ENCODE measurements at regions not wholly inside any gene's neighbourhood (a gene's known extent, or its start where the extent isn't known, plus 50 kb on each side); places are given as distances from the start of the nearest gene placed in this dataset.
"Not testable (repeated sequence)": the region's sequence is repeated elsewhere in the genome, so short reads cannot be mapped to it uniquely, and the experiment has no call there.

DNA sequence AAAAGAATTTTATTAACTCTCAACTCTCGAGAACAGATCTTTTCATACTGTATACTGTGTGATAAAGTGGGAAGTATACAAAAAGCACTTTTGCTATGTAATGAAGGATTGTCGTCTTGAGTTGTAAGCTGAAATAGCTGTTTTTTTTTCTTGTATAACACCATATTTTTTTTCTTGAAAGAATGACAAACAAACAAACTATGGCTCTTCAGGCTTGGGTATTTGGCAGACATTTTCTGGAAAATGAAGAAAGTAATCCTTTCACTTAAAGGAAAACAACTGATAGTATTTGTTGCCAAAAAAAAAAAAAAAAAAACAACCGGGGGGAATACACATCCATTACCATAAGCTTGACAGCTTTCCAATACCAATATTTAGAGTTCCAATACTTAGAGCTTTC, 230.4 kb downstream of the ICOS start:
- no peaks in the 10 kb centered on the region for H3K36me3 ChIP-seq (ENCODE audit: control insufficient read depth in 1 of 2, insufficient read depth in 2 of 2, low read length in 2 of 2)
- BruUV-seq (replicated peaks) = no TSS peak
- H3K9me2 ChIP-seq (ENCODE audit: insufficient read depth) = no peaks in the 10 kb centered on the region
- H3K4me1 ChIP-seq (ENCODE audit: control insufficient read depth in 1 of 2, insufficient read depth in 2 of 2, low read length in 2 of 2) = no peaks in the 10 kb centered on the region
- H3K9ac ChIP-seq (ENCODE audit: low read length) = no peak overlapping the region
- intact Hi-C loops (cut with micrococcal nuclease) = no loop called here
- no peak overlapping the region for H3K27ac ChIP-seq (ENCODE audit: low read depth, low read length)
- H3K79me2 ChIP-seq (ENCODE audit: insufficient read depth, low read length) = no peaks in the 10 kb centered on the region
- TF ChIP-seq POLR2A (IDR thresholded peaks at IDR 0.05; ENCODE audit: borderline replicate concordance, extremely low read depth, insufficient read depth, insufficient read length) (no peak), CBX3 (IDR thresholded peaks at IDR 0.05; ENCODE audit: low read depth) (no peak), FOSL1 (IDR thresholded peaks at IDR 0.05; ENCODE audit: low read depth) (no peak), CEBPB (IDR thresholded peaks at IDR 0.05; ENCODE audit: low read depth) (no peak), SIN3A (IDR thresholded peaks at IDR 0.05; ENCODE audit: low read depth) (no peak)
- TF ChIP-seq, protein P1, sequence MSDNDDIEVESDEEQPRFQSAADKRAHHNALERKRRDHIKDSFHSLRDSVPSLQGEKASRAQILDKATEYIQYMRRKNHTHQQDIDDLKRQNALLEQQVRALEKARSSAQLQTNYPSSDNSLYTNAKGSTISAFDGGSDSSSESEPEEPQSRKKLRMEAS (IDR thresholded peaks at IDR 0.05) = no peak
- TF ChIP-seq, protein P2, sequence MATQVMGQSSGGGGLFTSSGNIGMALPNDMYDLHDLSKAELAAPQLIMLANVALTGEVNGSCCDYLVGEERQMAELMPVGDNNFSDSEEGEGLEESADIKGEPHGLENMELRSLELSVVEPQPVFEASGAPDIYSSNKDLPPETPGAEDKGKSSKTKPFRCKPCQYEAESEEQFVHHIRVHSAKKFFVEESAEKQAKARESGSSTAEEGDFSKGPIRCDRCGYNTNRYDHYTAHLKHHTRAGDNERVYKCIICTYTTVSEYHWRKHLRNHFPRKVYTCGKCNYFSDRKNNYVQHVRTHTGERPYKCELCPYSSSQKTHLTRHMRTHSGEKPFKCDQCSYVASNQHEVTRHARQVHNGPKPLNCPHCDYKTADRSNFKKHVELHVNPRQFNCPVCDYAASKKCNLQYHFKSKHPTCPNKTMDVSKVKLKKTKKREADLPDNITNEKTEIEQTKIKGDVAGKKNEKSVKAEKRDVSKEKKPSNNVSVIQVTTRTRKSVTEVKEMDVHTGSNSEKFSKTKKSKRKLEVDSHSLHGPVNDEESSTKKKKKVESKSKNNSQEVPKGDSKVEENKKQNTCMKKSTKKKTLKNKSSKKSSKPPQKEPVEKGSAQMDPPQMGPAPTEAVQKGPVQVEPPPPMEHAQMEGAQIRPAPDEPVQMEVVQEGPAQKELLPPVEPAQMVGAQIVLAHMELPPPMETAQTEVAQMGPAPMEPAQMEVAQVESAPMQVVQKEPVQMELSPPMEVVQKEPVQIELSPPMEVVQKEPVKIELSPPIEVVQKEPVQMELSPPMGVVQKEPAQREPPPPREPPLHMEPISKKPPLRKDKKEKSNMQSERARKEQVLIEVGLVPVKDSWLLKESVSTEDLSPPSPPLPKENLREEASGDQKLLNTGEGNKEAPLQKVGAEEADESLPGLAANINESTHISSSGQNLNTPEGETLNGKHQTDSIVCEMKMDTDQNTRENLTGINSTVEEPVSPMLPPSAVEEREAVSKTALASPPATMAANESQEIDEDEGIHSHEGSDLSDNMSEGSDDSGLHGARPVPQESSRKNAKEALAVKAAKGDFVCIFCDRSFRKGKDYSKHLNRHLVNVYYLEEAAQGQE (IDR thresholded peaks at IDR 0.05; ENCODE audit: low read depth) = no peak
- H3K27me3 ChIP-seq (ENCODE audit: insufficient read depth, low read length) = peaks cover 32% of the 10 kb centered on the region
- ChIA-PET CTCF (interaction anchor here (1.2 kb wide), 1 partner anchor 11 kb away, joined by 4 read pairs; no protein-coding TSS in a partner anchor), POLR2A (interaction anchor here (0.7 kb wide), 1 partner anchor 1181 kb away, joined by 4 read pairs; no protein-coding TSS in a partner anchor), RAD21 (ENCODE audit: low non-redundant PET in 1 of 2, low total read pairs in 2 of 2, uncharacterized antibody in 2 of 2, unreplicated experiment in 2 of 2) (no interaction called here)
- no peak overlapping the region for H3K4me3 ChIP-seq (replicated peaks in 1 of 2; ENCODE audit: low read depth in 1 of 2, low read length in 2 of 2)
- H2AFZ ChIP-seq (ENCODE audit: low read depth, low read length, poor library complexity, severe bottlenecking) = no peak overlapping the region
- no peak for DNase-seq (ENCODE audit: low read depth, low spot score)
- ATAC-seq = no peak
- H3K9me3 ChIP-seq (ENCODE audit: control insufficient read depth in 1 of 2, insufficient read depth in 1 of 2, low read depth in 1 of 2, low read length in 2 of 2) = no peaks in the 10 kb centered on the region
- no peak overlapping the region for H3K4me2 ChIP-seq (ENCODE audit: low read length)
- no peaks in the 10 kb centered on the region for H4K20me1 ChIP-seq (ENCODE audit: insufficient read depth)

- BruUV-seq (replicated peaks); H4K20me1 ChIP-seq (ENCODE audit: insufficient read depth); H3K4me2 ChIP-seq (ENCODE audit: low read length); H3K27ac ChIP-seq (ENCODE audit: low read depth, low read length); ATAC-seq; H3K4me3 ChIP-seq (replicated peaks in 1 of 2; ENCODE audit: low read depth in 1 of 2, low read length in 2 of 2); H3K79me2 ChIP-seq (ENCODE audit: insufficient read depth, low read length); DNase-seq (ENCODE audit: low read depth, low spot score); H3K4me1 ChIP-seq (ENCODE audit: control insufficient read depth in 1 of 2, insufficient read depth in 2 of 2, low read length in 2 of 2); H3K9me2 ChIP-seq (ENCODE audit: insufficient read depth); H3K9ac ChIP-seq (ENCODE audit: low read length); POLR2A ChIA-PET; H3K9me3 ChIP-seq (ENCODE audit: control insufficient read depth in 1 of 2, insufficient read depth in 1 of 2, low read depth in 1 of 2, low read length in 2 of 2); H3K36me3 ChIP-seq (ENCODE audit: control insufficient read depth in 1 of 2, insufficient read depth in 2 of 2, low read length in 2 of 2); intact Hi-C loops (cut with micrococcal nuclease); H2AFZ ChIP-seq (ENCODE audit: low read depth, low read length, poor library complexity, severe bottlenecking); RAD21 ChIA-PET (ENCODE audit: low non-redundant PET in 1 of 2, low total read pairs in 2 of 2, uncharacterized antibody in 2 of 2, unreplicated experiment in 2 of 2): not testable (repeated sequence)
- peaks cover 39% of the 10 kb centered on the region for H3K27me3 ChIP-seq (ENCODE audit: insufficient read depth, low read length)
- CTCF ChIA-PET = interaction anchor here (1.2 kb wide), 1 partner anchor 10 kb away, joined by 4 read pairs; no protein-coding TSS in a partner anchor
These were observed 231.1 kb downstream of the ICOS start for GRCh38 chr2:204167670-204168069.
